ENCODE measurements at regions not wholly inside any gene's neighbourhood (a gene's known extent, or its start where the extent isn't known, plus 50 kb on each side); places are given as distances from the start of the nearest gene placed in this dataset.

GRCh38 chr1:235008239-235008638 is 120.4 kb downstream of the TOMM20 start:
- no peak for TF ChIP-seq CTCF (IDR thresholded peaks at IDR 0.05)
- H3K36me3 ChIP-seq: no peaks in the 10 kb centered on the region
- no peaks in the 10 kb centered on the region for H3K27me3 ChIP-seq (ENCODE audit: low read depth)
- DNase-seq (no peak), ATAC-seq (no peak)
- H3K4me3 ChIP-seq: no peak overlapping the region
- no peak overlapping the region for H3K27ac ChIP-seq
- H3K9me3 ChIP-seq: no peaks in the 10 kb centered on the region
- intact Hi-C loops (cut with DNase I): no loop called here
- peaks cover 16% of the 10 kb centered on the region for H3K4me1 ChIP-seq

- Histone ChIP-seq H3K4me1 (peaks cover 3% of the 10 kb centered on the region), H3K27ac (no peak overlapping the region), H3K9me3 (no peaks in the 10 kb centered on the region), H3K36me3 (no peaks in the 10 kb centered on the region), H3K27me3 (ENCODE audit: low read depth) (no peaks in the 10 kb centered on the region), H3K4me3 (no peak overlapping the region)
- no peak for TF ChIP-seq CTCF (IDR thresholded peaks at IDR 0.05)
- DNase-seq: no peak
- intact Hi-C loops (cut with DNase I): no loop called here
- ATAC-seq: no peak
These were observed 121.8 kb downstream of the TOMM20 start for GRCh38 chr1:235006816-235007215.

GRCh38 chr1:235006132-235006721 is 122.4 kb downstream of the TOMM20 start:
- no peak for ATAC-seq

GRCh38 chr1:235004840-235005391 is 123.7 kb downstream of the TOMM20 start:
- Histone ChIP-seq H3K27ac (no peak overlapping the region), H3K4me1 (no peaks in the 10 kb centered on the region), H3K4me3 (no peak overlapping the region), H3K9me3 (no peaks in the 10 kb centered on the region), H3K27me3 (ENCODE audit: low read depth) (no peaks in the 10 kb centered on the region), H3K36me3 (no peaks in the 10 kb centered on the region)
- no peak for TF ChIP-seq CTCF (IDR thresholded peaks at IDR 0.05)
- DNase-seq (no peak), ATAC-seq (no peak)
- intact Hi-C loops (cut with DNase I): no loop called here

More at GRCh38 chr1:235006132-235006721, 122.4 kb downstream of the TOMM20 start:
- H3K27me3 ChIP-seq (ENCODE audit: low read depth): no peaks in the 10 kb centered on the region
- H3K4me3 ChIP-seq: no peak overlapping the region
- H3K27ac ChIP-seq: no peak overlapping the region
- intact Hi-C loops (cut with DNase I): no loop called here
- no peaks in the 10 kb centered on the region for H3K4me1 ChIP-seq
- no peak for TF ChIP-seq CTCF (IDR thresholded peaks at IDR 0.05)
- H3K9me3 ChIP-seq: no peaks in the 10 kb centered on the region
- no peaks in the 10 kb centered on the region for H3K36me3 ChIP-seq
- DNase-seq: no peak

GRCh38 chr1:235004276-235004675 is 124.4 kb downstream of the TOMM20 start:
- no peaks in the 10 kb centered on the region for H3K36me3 ChIP-seq
- H3K4me1 ChIP-seq: no peaks in the 10 kb centered on the region
- no peak for TF ChIP-seq CTCF (IDR thresholded peaks at IDR 0.05)
- H3K27me3 ChIP-seq (ENCODE audit: low read depth): no peaks in the 10 kb centered on the region
- no peak for DNase-seq
- H3K4me3 ChIP-seq: no peak overlapping the region
- ATAC-seq: no peak
- H3K27ac ChIP-seq: no peak overlapping the region
- intact Hi-C loops (cut with DNase I): no loop called here
- H3K9me3 ChIP-seq: no peaks in the 10 kb centered on the region
